ENCODE measurements at regions not wholly inside any gene's neighbourhood (a gene's known extent, or its start where the extent isn't known, plus 50 kb on each side); places are given as distances from the start of the nearest gene placed in this dataset.

DNA sequence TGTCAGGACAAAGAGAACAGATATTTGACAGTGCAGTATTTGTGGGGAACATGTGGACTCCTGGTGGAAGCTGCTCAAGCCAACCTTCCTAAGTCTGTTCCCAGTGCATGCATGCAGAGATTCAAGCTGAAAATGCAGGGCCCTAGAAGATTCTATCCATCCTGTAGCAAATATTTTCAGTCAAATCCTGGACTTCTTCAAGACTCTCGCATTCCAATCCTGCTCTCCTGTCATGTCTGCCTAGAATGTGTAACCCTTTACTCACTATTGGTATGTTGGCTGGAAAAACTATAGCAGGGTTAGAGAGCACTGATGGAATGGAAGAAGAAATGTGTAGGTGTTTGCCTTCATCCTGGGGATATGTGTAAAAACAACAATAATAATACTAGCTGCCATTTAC lies 385.6 kb upstream of the PKN2 start:
- Histone ChIP-seq H3K36me3 (no peaks in the 10 kb centered on the region), H3K9me3 (no peaks in the 10 kb centered on the region), H3K27me3 (no peaks in the 10 kb centered on the region), H3K4me3 (no peak overlapping the region), H3K4me1 (no peaks in the 10 kb centered on the region), H3K27ac (no peak overlapping the region)
- no peak for DNase-seq (ENCODE audit: low spot score in 2 of 2)
- TF ChIP-seq, protein P1, sequence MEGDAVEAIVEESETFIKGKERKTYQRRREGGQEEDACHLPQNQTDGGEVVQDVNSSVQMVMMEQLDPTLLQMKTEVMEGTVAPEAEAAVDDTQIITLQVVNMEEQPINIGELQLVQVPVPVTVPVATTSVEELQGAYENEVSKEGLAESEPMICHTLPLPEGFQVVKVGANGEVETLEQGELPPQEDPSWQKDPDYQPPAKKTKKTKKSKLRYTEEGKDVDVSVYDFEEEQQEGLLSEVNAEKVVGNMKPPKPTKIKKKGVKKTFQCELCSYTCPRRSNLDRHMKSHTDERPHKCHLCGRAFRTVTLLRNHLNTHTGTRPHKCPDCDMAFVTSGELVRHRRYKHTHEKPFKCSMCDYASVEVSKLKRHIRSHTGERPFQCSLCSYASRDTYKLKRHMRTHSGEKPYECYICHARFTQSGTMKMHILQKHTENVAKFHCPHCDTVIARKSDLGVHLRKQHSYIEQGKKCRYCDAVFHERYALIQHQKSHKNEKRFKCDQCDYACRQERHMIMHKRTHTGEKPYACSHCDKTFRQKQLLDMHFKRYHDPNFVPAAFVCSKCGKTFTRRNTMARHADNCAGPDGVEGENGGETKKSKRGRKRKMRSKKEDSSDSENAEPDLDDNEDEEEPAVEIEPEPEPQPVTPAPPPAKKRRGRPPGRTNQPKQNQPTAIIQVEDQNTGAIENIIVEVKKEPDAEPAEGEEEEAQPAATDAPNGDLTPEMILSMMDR (IDR thresholded peaks at IDR 0.05) = no peak
- TF ChIP-seq POLR2AphosphoS5 (IDR thresholded peaks at IDR 0.05) (no peak), EP300 (IDR thresholded peaks at IDR 0.05) (no peak), POLR2A (IDR thresholded peaks at IDR 0.05) (no peak)
- WGBS = 74% methylated on average over 1 of the region's 1 CpG

DNA sequence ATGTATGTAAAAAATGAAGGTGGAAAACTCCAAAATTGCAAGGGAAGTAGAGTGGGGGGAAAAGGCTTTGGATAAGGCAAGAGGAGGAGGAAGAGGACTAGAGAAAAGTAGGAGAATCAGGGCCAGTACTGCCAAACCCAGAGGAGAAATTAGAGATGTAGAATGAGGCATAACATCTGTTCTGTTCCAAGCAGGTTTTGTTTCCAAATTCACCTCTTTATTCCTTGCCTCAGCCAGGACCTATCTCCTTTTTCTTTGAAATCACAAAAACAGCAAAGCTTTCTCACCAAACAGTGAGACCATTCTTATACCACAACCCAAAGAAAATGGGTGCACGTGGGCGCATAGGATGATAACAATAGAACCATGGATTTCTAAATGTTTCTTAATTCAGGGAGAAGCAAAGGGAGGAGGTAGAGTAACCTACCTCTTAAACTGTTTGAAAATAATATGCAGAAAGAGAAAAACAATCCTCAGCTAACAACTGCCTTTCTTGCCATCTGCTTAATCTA lies 383.3 kb upstream of the PKN2 start:
- H3K27ac ChIP-seq = no peak overlapping the region
- 88% methylated on average over 2 of the region's 2 CpGs for WGBS
- H3K27me3 ChIP-seq = no peaks in the 10 kb centered on the region
- no peak overlapping the region for H3K4me3 ChIP-seq
- H3K4me1 ChIP-seq = no peaks in the 10 kb centered on the region
- DNase-seq (ENCODE audit: low spot score in 2 of 2) = no peak
- H3K9me3 ChIP-seq = no peaks in the 10 kb centered on the region
- H3K36me3 ChIP-seq = no peaks in the 10 kb centered on the region
- TF ChIP-seq EP300 (IDR thresholded peaks at IDR 0.05) = no peak
- no peak for TF ChIP-seq POLR2AphosphoS5 (IDR thresholded peaks at IDR 0.05)
- TF ChIP-seq, protein P1 (IDR thresholded peaks at IDR 0.05) = no peak
- no peak for TF ChIP-seq POLR2A (IDR thresholded peaks at IDR 0.05)

DNA sequence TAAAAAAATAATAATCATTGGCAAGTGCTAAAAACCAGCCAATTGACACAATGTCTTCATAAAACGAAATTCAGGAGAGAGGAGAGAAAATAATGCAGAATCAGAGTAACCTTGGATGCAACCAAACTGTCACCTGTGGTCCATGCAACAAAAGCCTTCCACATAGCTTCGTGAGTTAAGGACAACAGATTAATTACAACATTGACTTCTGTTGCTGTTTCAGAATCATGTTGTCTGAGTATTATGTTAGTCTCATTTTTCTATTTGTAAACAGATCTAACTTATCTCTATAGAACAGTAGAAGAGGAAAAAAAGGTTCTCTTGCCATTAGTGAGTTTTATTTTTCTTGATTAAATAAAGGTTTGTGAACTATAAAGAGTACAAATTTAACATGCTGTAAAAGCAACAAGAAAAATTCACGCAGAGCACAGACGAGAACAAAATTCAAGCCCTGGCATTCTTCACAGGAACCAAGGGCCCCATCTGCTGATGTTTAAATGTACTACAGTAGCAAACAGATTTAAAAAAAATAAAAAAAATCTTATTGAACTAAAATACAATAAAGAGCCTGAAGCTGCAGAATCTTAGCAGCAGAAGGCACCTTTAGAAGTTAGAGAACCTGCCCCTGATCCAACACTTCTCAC lies 381.1 kb upstream of the PKN2 start:
- Histone ChIP-seq H3K4me3 (no peak overlapping the region), H3K27me3 (no peaks in the 10 kb centered on the region), H3K9me3 (no peaks in the 10 kb centered on the region), H3K36me3 (no peaks in the 10 kb centered on the region), H3K4me1 (no peaks in the 10 kb centered on the region), H3K27ac (no peak overlapping the region)
- TF ChIP-seq, protein P1 (IDR thresholded peaks at IDR 0.05) = peak in 1 of 2 donors; percentile 41
- no peak for TF ChIP-seq POLR2AphosphoS5 (IDR thresholded peaks at IDR 0.05)
- no peak for DNase-seq (ENCODE audit: low spot score in 2 of 2)
- 25% methylated on average over 4 of the region's 4 CpGs for WGBS

DNA sequence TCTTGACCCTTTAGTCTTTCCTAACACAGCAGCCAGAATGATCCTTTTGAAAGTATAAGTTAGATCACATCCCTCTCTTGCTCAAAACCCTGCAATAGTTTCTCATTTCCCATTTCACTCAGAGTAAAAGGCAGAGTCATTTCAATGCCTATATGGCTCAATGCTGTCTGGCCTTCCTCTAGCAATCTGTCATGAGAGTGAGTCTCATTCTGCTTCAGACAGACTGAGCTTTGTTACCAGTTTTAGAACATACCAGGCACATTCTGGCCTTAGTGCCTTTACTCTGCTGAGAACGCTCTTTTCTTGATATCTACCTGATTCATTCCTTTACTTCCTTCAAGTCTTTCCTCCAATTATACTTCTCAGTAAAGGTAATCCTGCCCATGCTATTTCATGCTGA lies 372.8 kb upstream of the PKN2 start:
- no peak overlapping the region for H3K27ac ChIP-seq
- H3K4me3 ChIP-seq = no peak overlapping the region
- DNase-seq (ENCODE audit: low spot score in 2 of 2) = no peak
- no peaks in the 10 kb centered on the region for H3K27me3 ChIP-seq
- TF ChIP-seq EP300 (IDR thresholded peaks at IDR 0.05) (no peak), POLR2A (IDR thresholded peaks at IDR 0.05) (no peak), POLR2AphosphoS5 (IDR thresholded peaks at IDR 0.05) (no peak)
- TF ChIP-seq, protein P1 (IDR thresholded peaks at IDR 0.05) = no peak
- no peaks in the 10 kb centered on the region for H3K4me1 ChIP-seq
- H3K9me3 ChIP-seq = no peaks in the 10 kb centered on the region
- H3K36me3 ChIP-seq = no peaks in the 10 kb centered on the region
- WGBS = 95% methylated on average over 1 of the region's 1 CpG

DNA sequence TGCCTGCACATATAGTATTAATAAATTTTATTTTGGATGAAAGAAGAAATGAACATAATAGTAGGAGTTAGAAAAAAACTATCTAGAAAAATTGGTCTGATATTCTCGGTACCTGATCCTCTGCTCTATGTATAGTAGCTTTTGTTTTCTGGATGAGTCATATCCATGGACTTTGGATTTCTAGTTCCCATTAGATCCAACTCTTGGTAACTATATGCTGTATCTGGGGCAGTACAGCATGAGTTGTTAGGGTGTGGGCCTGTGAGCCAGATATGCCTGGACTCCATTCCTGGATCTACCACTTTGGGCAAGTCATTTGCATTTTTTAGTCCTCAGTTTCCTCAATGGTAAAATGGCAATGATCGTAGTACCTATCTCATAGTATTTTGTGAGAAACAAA lies 372.2 kb upstream of the PKN2 start:
- H3K9me3 ChIP-seq = no peaks in the 10 kb centered on the region
- no peak for DNase-seq (ENCODE audit: low spot score in 2 of 2)
- no peak overlapping the region for H3K4me3 ChIP-seq
- no peaks in the 10 kb centered on the region for H3K27me3 ChIP-seq
- H3K4me1 ChIP-seq = no peaks in the 10 kb centered on the region
- no peaks in the 10 kb centered on the region for H3K36me3 ChIP-seq
- TF ChIP-seq, protein P1 (IDR thresholded peaks at IDR 0.05) = no peak
- TF ChIP-seq POLR2A (IDR thresholded peaks at IDR 0.05) = no peak
- TF ChIP-seq POLR2AphosphoS5 (IDR thresholded peaks at IDR 0.05) = no peak
- no peak for TF ChIP-seq EP300 (IDR thresholded peaks at IDR 0.05)
- WGBS = 92% methylated on average over 2 of the region's 2 CpGs
- H3K27ac ChIP-seq = no peak overlapping the region

All from suprapubic skin (tissue), 4 donors.